OCI-LY7 (cell line): ENCODE measurements at regions not wholly inside any gene's neighbourhood (a gene's known extent, or its start where the extent isn't known, plus 50 kb on each side); places are given as distances from the start of the nearest gene placed in this dataset.
A peak's percentile ranks its signal among the peaks of the same experiment; 100 is the strongest.

Experiments used
- BruUV-seq: library from RNA; stranded (reverse); fragments of 400-500 nt; replicated peaks from 2 replicates; lab custom pipeline; 2021; lab: Mats Ljungman, UMichigan
- CTCF ChIA-PET: fragments of 300-600 bp; sonication (Branson Sonifier 250); formaldehyde crosslinking; loops from one replicate; lab custom pipeline; 2022; ENCODE audit warnings: antibody characterized with exemption; ENCODE audit not compliant: unreplicated experiment; lab: Charles Lee
- POLR2A ChIA-PET: fragments of 300-600 bp; sonication (Branson Sonifier 250); formaldehyde crosslinking; loops from one replicate; lab custom pipeline; 2022; ENCODE audit warnings: antibody characterized with exemption; lab: Charles Lee
- DNase-seq: peaks from one replicate; pipeline ENCODE4 v3.0.0-alpha.2; 2015; ENCODE audit warnings: low spot score
- H2AFZ ChIP-seq: fragments of 200-600 bp; sonication (generic), shearing (Covaris generic); 2 replicates; pipeline ENCODE4 v1.6.1; 2014; ENCODE audit warnings: mild to moderate bottlenecking, antibody characterized with exemption, low read length, moderate library complexity
- H3K27ac ChIP-seq: fragments of 200-600 bp; sonication (generic); 2 replicates; pipeline ENCODE4 v1.5.1; 2014; ENCODE audit warnings: mixed run types, low read depth, mild to moderate bottlenecking, moderate library complexity, low read length, inconsistent platforms; ENCODE audit not compliant: poor library complexity, severe bottlenecking
- H3K36me3 ChIP-seq: fragments of 200-600 bp; sonication (generic); 2 replicates; pipeline ENCODE4 v1.6.1; 2014; ENCODE audit warnings: mild to moderate bottlenecking, antibody characterized with exemption, low read length, moderate library complexity, mixed read lengths; ENCODE audit not compliant: insufficient read depth
- H3K4me1 ChIP-seq: fragments of 200-600 bp; sonication (generic); 2 replicates; pipeline ENCODE4 v1.5.1; 2014; ENCODE audit warnings: mild to moderate bottlenecking, low read length; ENCODE audit not compliant: insufficient read depth, poor library complexity, severe bottlenecking
- H3K4me2 ChIP-seq: fragments of 200-600 bp; sonication (generic); 2 replicates; pipeline ENCODE4 v1.6.1; 2014; ENCODE audit warnings: mild to moderate bottlenecking, low read length
- H3K4me3 ChIP-seq: fragments of 200-600 bp; sonication (generic); 2 replicates; pipeline ENCODE4 v1.5.1; 2014; ENCODE audit warnings: mild to moderate bottlenecking, low read depth, low read length; ENCODE audit not compliant: poor library complexity, severe bottlenecking
- H3K79me2 ChIP-seq: fragments of 200-600 bp; sonication (generic); 2 replicates; pipeline ENCODE4 v1.6.1; 2016; ENCODE audit warnings: low read depth, mild to moderate bottlenecking, low read length, moderate library complexity, mixed read lengths; ENCODE audit not compliant: insufficient read depth
- H3K9me2 ChIP-seq: fragments of 200-600 bp; sonication (generic); 2 replicates; pipeline ENCODE4 v1.6.1; 2016; ENCODE audit warnings: mild to moderate bottlenecking, low read length, mixed read lengths; ENCODE audit not compliant: insufficient read depth
- H3K9me3 ChIP-seq: fragments of 200-600 bp; sonication (generic); 2 replicates; pipeline ENCODE4 v1.6.1; 2014; ENCODE audit warnings: mild to moderate bottlenecking, mixed run types, low read length, mixed read lengths
- H4K20me1 ChIP-seq: fragments of 200-600 bp; sonication (generic); 2 replicates; pipeline ENCODE4 v1.6.1; 2014; ENCODE audit warnings: mild to moderate bottlenecking, antibody characterized with exemption, low read length, moderate library complexity, mixed read lengths; ENCODE audit not compliant: insufficient read depth
- CTCF ChIP-seq: fragments of 200-600 bp; sonication (generic); conservative IDR thresholded peaks from 2 replicates; pipeline ENCODE4 v1.5.1; 2014; ENCODE audit warnings: mild to moderate bottlenecking, antibody characterized with exemption, low read length, moderate library complexity, mixed read lengths
- EZH2phosphoT487 ChIP-seq: fragments of 200-600 bp; sonication (generic); IDR thresholded peaks from 2 replicates; pipeline ENCODE4 v1.6.1; 2018; ENCODE audit warnings: low read depth, borderline replicate concordance, mild to moderate bottlenecking, mixed run types, antibody characterized with exemption, low read length, moderate library complexity, mixed read lengths
- intact Hi-C: fragments of 100-400 bp; cut with micrococcal nuclease; formaldehyde crosslinking; loops from one replicate; pipeline ENCODE4 v1.10.0; 2022; ENCODE audit not compliant: unreplicated experiment

- no peak overlapping the region for H3K4me3 ChIP-seq
- H3K79me2 ChIP-seq = no peaks in the 10 kb centered on the region
- intact Hi-C loops = no loop called here
- H3K27ac ChIP-seq = no peak overlapping the region
- no peak overlapping the region for H2AFZ ChIP-seq
- no peak overlapping the region for H3K4me2 ChIP-seq
- ChIA-PET CTCF (interaction anchor here (0.6 kb wide), 1 partner anchor 901 kb away, joined by 3 read pairs; no protein-coding TSS in a partner anchor), POLR2A (interaction anchor here (0.5 to 1.3 kb wide), 3 partner anchors 31 to 1563 kb away, joined by 3 read pairs; no protein-coding TSS in a partner anchor)
- no peaks in the 10 kb centered on the region for H3K9me3 ChIP-seq
- no peaks in the 10 kb centered on the region for H3K36me3 ChIP-seq
- no TSS peak for BruUV-seq
- no peaks in the 10 kb centered on the region for H3K9me2 ChIP-seq
- peak; percentile 31; the same call in 1 of the 2 replicates for TF ChIP-seq CTCF
- TF ChIP-seq EZH2phosphoT487 = no peak
- no peaks in the 10 kb centered on the region for H4K20me1 ChIP-seq
- H3K4me1 ChIP-seq = no peaks in the 10 kb centered on the region
- peak; percentile 4 for DNase-seq
These were observed 64.3 kb upstream of the LEKR1 start for GRCh38 chr3:156761713-156762451.

GRCh38 chr3:156762631-156763185 is 63.4 kb upstream of the LEKR1 start:
- Histone ChIP-seq H3K36me3 (no peaks in the 10 kb centered on the region), H4K20me1 (no peaks in the 10 kb centered on the region), H3K4me2 (no peak overlapping the region), H3K9me3 (no peaks in the 10 kb centered on the region), H3K79me2 (no peaks in the 10 kb centered on the region), H3K4me1 (no peaks in the 10 kb centered on the region), H3K4me3 (no peak overlapping the region), H2AFZ (no peak overlapping the region), H3K27ac (no peak overlapping the region), H3K9me2 (no peaks in the 10 kb centered on the region)
- no peak for DNase-seq
- TF ChIP-seq CTCF = no peak
- TF ChIP-seq EZH2phosphoT487 = no peak
- intact Hi-C loops = no loop called here
- BruUV-seq = no TSS peak
- ChIA-PET CTCF (interaction anchor here (0.6 kb wide), 1 partner anchor 902 kb away, joined by 3 read pairs; no protein-coding TSS in a partner anchor), POLR2A (interaction anchor here (0.5 kb wide), 1 partner anchor 1564 kb away, joined by 3 read pairs; no protein-coding TSS in a partner anchor)

GRCh38 chr3:156763386-156763785 is 62.8 kb upstream of the LEKR1 start:
- no peaks in the 10 kb centered on the region for H3K79me2 ChIP-seq
- H3K4me2 ChIP-seq = no peak overlapping the region
- TF ChIP-seq CTCF = no peak
- no peak for TF ChIP-seq EZH2phosphoT487
- no peak overlapping the region for H3K27ac ChIP-seq
- no peak overlapping the region for H3K4me3 ChIP-seq
- H3K9me2 ChIP-seq = no peaks in the 10 kb centered on the region
- no peak overlapping the region for H2AFZ ChIP-seq
- H3K36me3 ChIP-seq = no peaks in the 10 kb centered on the region
- POLR2A ChIA-PET = interaction anchor here (0.6 kb wide), 1 partner anchor 22 kb away, joined by 3 read pairs; no protein-coding TSS in a partner anchor
- no peaks in the 10 kb centered on the region for H4K20me1 ChIP-seq
- intact Hi-C loops = no loop called here
- DNase-seq = no peak
- no TSS peak for BruUV-seq
- H3K9me3 ChIP-seq = no peaks in the 10 kb centered on the region
- CTCF ChIA-PET = no interaction called here
- no peaks in the 10 kb centered on the region for H3K4me1 ChIP-seq
